Gastrocnemius medialis (tissue), 4 donors: ENCODE measurements at regions not wholly inside any gene's neighbourhood (a gene's known extent, or its start where the extent isn't known, plus 50 kb on each side); places are given as distances from the start of the nearest gene placed in this dataset.

ENCODE experiments used
- ATAC-seq, 2 donors: fragments of 150-250 bp; one replicate each; pipeline ENCODE4 v1.9.1; 2016
- DNase-seq, 2 donors: peaks; one replicate each; pipeline ENCODE4 v3.0.0-alpha.2; 2019
- H3K27ac ChIP-seq, 4 donors: fragments of 200-600 bp; sonication (generic); 1 replicate in 1 of 4; 2 replicates in 3 of 4; pipeline ENCODE4 v1.5.1; 2016 to 2018; ENCODE audit warnings: mild to moderate bottlenecking in 2 of 4, moderate library complexity in 1 of 4
- H3K27me3 ChIP-seq, 3 donors: fragments of 200-600 bp; sonication (generic) in 2 of 3; 1 replicate in 1 of 3; 2 replicates in 2 of 3; pipeline versions ENCODE4 v1.5.1 to v1.6.0; 2016 to 2019; ENCODE audit warnings: mild to moderate bottlenecking in 1 of 3, moderate library complexity in 1 of 3
- H3K36me3 ChIP-seq, 2 donors: fragments of 200-600 bp; sonication (generic) in 1 of 2; one replicate each; pipeline ENCODE4 v1.5.1; 2017 to 2018
- H3K4me1 ChIP-seq, 2 donors: fragments of 200-600 bp; sonication (generic) in 1 of 2; one replicate each; pipeline ENCODE4 v1.5.1; 2016 to 2017; ENCODE audit warnings: mild to moderate bottlenecking in 2 of 2
- H3K4me3 ChIP-seq, 4 donors: fragments of 200-600 bp; sonication (generic) in 3 of 4; 1 replicate in 1 of 4; 2 replicates in 3 of 4; pipeline ENCODE4 v1.5.1; 2016 to 2019; ENCODE audit warnings: mild to moderate bottlenecking in 2 of 4
- H3K9me3 ChIP-seq, 3 donors: fragments of 200-600 bp; sonication (generic) in 2 of 3; 1 replicate in 1 of 3; 2 replicates in 2 of 3; pipeline ENCODE4 v1.5.1; 2016 to 2019
- CTCF ChIP-seq, 5 experiments: fragments of 450-650 bp in 3 of 5; fragments of 200-600 bp in 2 of 5; sonication (generic) in 2 of 5; IDR thresholded peaks in 4 of 5; conservative IDR thresholded peaks in 1 of 5; 1 replicate in 4 of 5; 2 replicates in 1 of 5; pipeline ENCODE4 v1.5.1; 2016 to 2019; ENCODE audit warnings: antibody characterized with exemption in 5 of 5, mild to moderate bottlenecking in 3 of 5, moderate library complexity in 3 of 5
- POLR2A ChIP-seq, 2 donors: fragments of 450-650 bp; IDR thresholded peaks; one replicate each; pipeline ENCODE4 v1.6.1; 2017; ENCODE audit warnings: antibody characterized with exemption in 2 of 2, mild to moderate bottlenecking in 2 of 2, moderate library complexity in 2 of 2
- in situ Hi-C, 4 donors: fragments of 200-750 bp; cut with MboI; loops; one replicate each; pipeline versions ENCODE4 v1.15.0 to v1.8.0; 2017; ENCODE audit warnings: low sequenced_read_pairs in 4 of 4
- intact Hi-C: fragments of 100-400 bp; cut with DNase I; formaldehyde crosslinking; loops from one replicate; pipeline ENCODE4 v1.15.1; 2023; ENCODE audit warnings: low total_unique reads

- ATAC-seq (no peak), DNase-seq (no peak)
- H3K9me3 ChIP-seq = no peaks in the 10 kb centered on the region
- intact Hi-C loops = no loop called here
- H3K27me3 ChIP-seq = peaks cover 0 to 4% (median 0%) of the 10 kb centered on the region in 3 donors
- in situ Hi-C loops = no loop called here
- H3K27ac ChIP-seq = no peak overlapping the region
- no peaks in the 10 kb centered on the region for H3K4me1 ChIP-seq
- H3K4me3 ChIP-seq = no peak overlapping the region
- H3K36me3 ChIP-seq = no peaks in the 10 kb centered on the region
- TF ChIP-seq POLR2A (IDR thresholded peaks at IDR 0.05) = no peak
- no peak for TF ChIP-seq CTCF (IDR thresholded peaks at IDR 0.05 in 4 of 5, conservative IDR thresholded peaks at IDR 0.05 in 1 of 5)
These were observed 116.8 kb upstream of the WNT4 start for GRCh38 chr1:22259551-22260282.

GRCh38 chr1:22260860-22261432 is 118.0 kb upstream of the WNT4 start:
- no peaks in the 10 kb centered on the region for H3K36me3 ChIP-seq
- ATAC-seq = no peak
- intact Hi-C loops (no loop called here), in situ Hi-C loops (no loop called here)
- H3K27ac ChIP-seq = no peak overlapping the region
- no peaks in the 10 kb centered on the region for H3K9me3 ChIP-seq
- TF ChIP-seq CTCF (IDR thresholded peaks at IDR 0.05 in 4 of 5, conservative IDR thresholded peaks at IDR 0.05 in 1 of 5) = no peak
- TF ChIP-seq POLR2A (IDR thresholded peaks at IDR 0.05) = no peak
- no peaks in the 10 kb centered on the region for H3K4me1 ChIP-seq
- peaks cover 0 to 8% (median 0%) of the 10 kb centered on the region in 3 donors for H3K27me3 ChIP-seq
- H3K4me3 ChIP-seq = no peak overlapping the region
- no peak for DNase-seq

GRCh38 chr1:22261580-22261979 is 118.7 kb upstream of the WNT4 start:
- H3K9me3 ChIP-seq = no peaks in the 10 kb centered on the region
- DNase-seq = no peak
- peaks cover 0 to 11% (median 0%) of the 10 kb centered on the region in 3 donors for H3K27me3 ChIP-seq
- no peak overlapping the region for H3K4me3 ChIP-seq
- no peak for TF ChIP-seq CTCF (IDR thresholded peaks at IDR 0.05 in 4 of 5, conservative IDR thresholded peaks at IDR 0.05 in 1 of 5)
- TF ChIP-seq POLR2A (IDR thresholded peaks at IDR 0.05) = no peak
- no peaks in the 10 kb centered on the region for H3K4me1 ChIP-seq
- H3K36me3 ChIP-seq = no peaks in the 10 kb centered on the region
- no peak overlapping the region for H3K27ac ChIP-seq
- in situ Hi-C loops = no loop called here
- ATAC-seq = no peak
- intact Hi-C loops = no loop called here

GRCh38 chr1:22262583-22262982 is 119.7 kb upstream of the WNT4 start:
- ATAC-seq = no peak

More at GRCh38 chr1:22262583-22262982, 119.7 kb upstream of the WNT4 start:
- Histone ChIP-seq H3K4me1 (no peaks in the 10 kb centered on the region), H3K27me3 (peaks cover 0 to 11% (median 0%) of the 10 kb centered on the region in 3 donors), H3K27ac (no peak overlapping the region), H3K9me3 (no peaks in the 10 kb centered on the region), H3K36me3 (no peaks in the 10 kb centered on the region), H3K4me3 (no peak overlapping the region)
- intact Hi-C loops = no loop called here
- no peak for DNase-seq
- in situ Hi-C loops = no loop called here
- TF ChIP-seq CTCF (IDR thresholded peaks at IDR 0.05 in 4 of 5, conservative IDR thresholded peaks at IDR 0.05 in 1 of 5) = no peak
- TF ChIP-seq POLR2A (IDR thresholded peaks at IDR 0.05) = no peak
